Globus pallidus (tissue), 1 donor: ENCODE measurements at regions not wholly inside any gene's neighbourhood (a gene's known extent, or its start where the extent isn't known, plus 50 kb on each side); places are given as distances from the start of the nearest gene placed in this dataset.

Source experiments
- DNase-seq: peaks from one replicate; pipeline ENCODE4 v3.0.0-alpha.2; 2015; ENCODE audit warnings: low spot score

GRCh38 chr2:198340846-198341245 lies 536.5 kb downstream of the PLCL1 start:
- DNase-seq: no peak

- no peak for DNase-seq
Observed at GRCh38 chr2:198339116-198339515, 534.7 kb downstream of the PLCL1 start.

- no peak for DNase-seq
Observed at GRCh38 chr2:198337368-198337767, 533.0 kb downstream of the PLCL1 start.

GRCh38 chr2:198328454-198328853 lies 524.1 kb downstream of the PLCL1 start:
- DNase-seq: no peak

- DNase-seq: no peak
Observed at GRCh38 chr2:198327526-198327925, 523.1 kb downstream of the PLCL1 start.

GRCh38 chr2:198326431-198326830 lies 522.0 kb downstream of the PLCL1 start:
- no peak for DNase-seq

- DNase-seq: no peak
Observed at GRCh38 chr2:198325359-198325758, 521.0 kb downstream of the PLCL1 start.

GRCh38 chr2:198324071-198324470 lies 519.7 kb downstream of the PLCL1 start:
- DNase-seq: no peak

GRCh38 chr2:198322275-198322674 lies 517.9 kb downstream of the PLCL1 start:
- DNase-seq: no peak

GRCh38 chr2:198321522-198322088 lies 517.2 kb downstream of the PLCL1 start:
- DNase-seq: no peak

GRCh38 chr2:198316852-198317396 lies 512.5 kb downstream of the PLCL1 start:
- no peak for DNase-seq

- no peak for DNase-seq
Observed at GRCh38 chr2:198315791-198316630, 511.6 kb downstream of the PLCL1 start.

GRCh38 chr2:198314559-198315153 lies 510.3 kb downstream of the PLCL1 start:
- DNase-seq: peak; percentile 63

GRCh38 chr2:198312596-198313483 lies 508.4 kb downstream of the PLCL1 start:
- no peak for DNase-seq

GRCh38 chr2:198311020-198311419 lies 506.6 kb downstream of the PLCL1 start:
- no peak for DNase-seq

GRCh38 chr2:198309673-198310280 lies 505.4 kb downstream of the PLCL1 start:
- DNase-seq: peak; percentile 45

- no peak for DNase-seq
Observed at GRCh38 chr2:198309081-198309480, 504.7 kb downstream of the PLCL1 start.

GRCh38 chr2:198308368-198308767 lies 504.0 kb downstream of the PLCL1 start:
- no peak for DNase-seq

- DNase-seq: no peak
Observed at GRCh38 chr2:198307093-198307492, 502.7 kb downstream of the PLCL1 start.

GRCh38 chr2:198304859-198305258 lies 500.5 kb downstream of the PLCL1 start:
- DNase-seq: no peak

GRCh38 chr2:198297350-198297749 lies 493.0 kb downstream of the PLCL1 start:
- no peak for DNase-seq
